ENCODE measurements at regions not wholly inside any gene's neighbourhood (a gene's known extent, or its start where the extent isn't known, plus 50 kb on each side); places are given as distances from the start of the nearest gene placed in this dataset.

DNA sequence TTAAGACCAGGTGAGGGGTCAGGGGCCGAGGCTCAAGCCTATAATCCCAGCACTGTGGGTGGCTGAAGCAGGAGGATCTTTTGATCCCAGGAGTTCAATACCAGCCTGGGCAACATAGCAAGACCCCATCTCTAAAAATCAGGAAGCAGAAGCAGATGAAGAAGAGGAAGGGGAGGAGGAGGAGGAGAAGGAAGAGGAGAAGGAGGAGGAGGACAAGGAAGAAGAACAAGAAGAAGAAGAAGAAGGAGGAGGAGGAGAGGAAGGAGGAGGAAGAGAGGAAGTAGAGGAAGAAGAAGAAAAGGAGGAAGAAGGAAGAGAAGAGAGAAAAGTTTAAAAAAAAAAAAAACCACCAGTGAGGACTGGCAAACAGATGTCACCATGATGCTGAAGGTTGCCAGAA, 92.0 kb upstream of the TMEM26 start:
- intact Hi-C loops (cut with micrococcal nuclease) (no loop called here), in situ Hi-C loops (cut with MboI) (no loop called here)
- Histone ChIP-seq H4K20me1 (replicated peaks; ENCODE audit: control insufficient read depth, insufficient read depth, low read length) (no peaks in the 10 kb centered on the region), H3K4me1 (replicated peaks in 1 of 2; ENCODE audit: control insufficient read depth in 2 of 2, insufficient read depth in 2 of 2, low read length in 2 of 2) (no peaks in the 10 kb centered on the region), H3K4me3 (no peak overlapping the region), H3K9me3 (replicated peaks; ENCODE audit: control insufficient read depth, insufficient read depth, low read depth, low read length) (no peaks in the 10 kb centered on the region), H3K27ac (ENCODE audit: extremely low read depth, low read depth, low read length) (no peak overlapping the region), H3K9me1 (ENCODE audit: control insufficient read depth, insufficient read depth, low read length) (no peaks in the 10 kb centered on the region), H3K9ac (ENCODE audit: insufficient read depth in 1 of 2, low read depth in 2 of 2, low read length in 2 of 2) (no peak overlapping the region), H3K79me2 (ENCODE audit: control insufficient read depth, insufficient read depth, low read length) (no peaks in the 10 kb centered on the region), H3K27me3 (ENCODE audit: control insufficient read depth in 2 of 2, insufficient read depth in 2 of 2, low read length in 2 of 2) (0 out of 5 replicates have a peak, but pooled peaks cover 0 to 3% of the 10 kb centered on the region in 2 experiments), H3K4me2 (ENCODE audit: insufficient read depth, low read length) (no peak overlapping the region), H3K36me3 (ENCODE audit: control insufficient read depth, insufficient read depth, low read length) (no peaks in the 10 kb centered on the region), H2AFZ (ENCODE audit: low read depth, low read length) (no peak overlapping the region)
- TF ChIP-seq, protein P1, sequence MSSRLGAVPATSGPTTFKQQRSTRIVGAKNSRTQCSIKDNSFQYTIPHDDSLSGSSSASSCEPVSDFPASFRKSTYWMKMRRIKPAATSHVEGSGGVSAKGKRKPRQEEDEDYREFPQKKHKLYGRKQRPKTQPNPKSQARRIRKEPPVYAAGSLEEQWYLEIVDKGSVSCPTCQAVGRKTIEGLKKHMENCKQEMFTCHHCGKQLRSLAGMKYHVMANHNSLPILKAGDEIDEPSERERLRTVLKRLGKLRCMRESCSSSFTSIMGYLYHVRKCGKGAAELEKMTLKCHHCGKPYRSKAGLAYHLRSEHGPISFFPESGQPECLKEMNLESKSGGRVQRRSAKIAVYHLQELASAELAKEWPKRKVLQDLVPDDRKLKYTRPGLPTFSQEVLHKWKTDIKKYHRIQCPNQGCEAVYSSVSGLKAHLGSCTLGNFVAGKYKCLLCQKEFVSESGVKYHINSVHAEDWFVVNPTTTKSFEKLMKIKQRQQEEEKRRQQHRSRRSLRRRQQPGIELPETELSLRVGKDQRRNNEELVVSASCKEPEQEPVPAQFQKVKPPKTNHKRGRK (tag; IDR thresholded peaks at IDR 0.05): peak; percentile 62; the same call in 1 of the 2 replicates
- TF ChIP-seq, protein P2, sequence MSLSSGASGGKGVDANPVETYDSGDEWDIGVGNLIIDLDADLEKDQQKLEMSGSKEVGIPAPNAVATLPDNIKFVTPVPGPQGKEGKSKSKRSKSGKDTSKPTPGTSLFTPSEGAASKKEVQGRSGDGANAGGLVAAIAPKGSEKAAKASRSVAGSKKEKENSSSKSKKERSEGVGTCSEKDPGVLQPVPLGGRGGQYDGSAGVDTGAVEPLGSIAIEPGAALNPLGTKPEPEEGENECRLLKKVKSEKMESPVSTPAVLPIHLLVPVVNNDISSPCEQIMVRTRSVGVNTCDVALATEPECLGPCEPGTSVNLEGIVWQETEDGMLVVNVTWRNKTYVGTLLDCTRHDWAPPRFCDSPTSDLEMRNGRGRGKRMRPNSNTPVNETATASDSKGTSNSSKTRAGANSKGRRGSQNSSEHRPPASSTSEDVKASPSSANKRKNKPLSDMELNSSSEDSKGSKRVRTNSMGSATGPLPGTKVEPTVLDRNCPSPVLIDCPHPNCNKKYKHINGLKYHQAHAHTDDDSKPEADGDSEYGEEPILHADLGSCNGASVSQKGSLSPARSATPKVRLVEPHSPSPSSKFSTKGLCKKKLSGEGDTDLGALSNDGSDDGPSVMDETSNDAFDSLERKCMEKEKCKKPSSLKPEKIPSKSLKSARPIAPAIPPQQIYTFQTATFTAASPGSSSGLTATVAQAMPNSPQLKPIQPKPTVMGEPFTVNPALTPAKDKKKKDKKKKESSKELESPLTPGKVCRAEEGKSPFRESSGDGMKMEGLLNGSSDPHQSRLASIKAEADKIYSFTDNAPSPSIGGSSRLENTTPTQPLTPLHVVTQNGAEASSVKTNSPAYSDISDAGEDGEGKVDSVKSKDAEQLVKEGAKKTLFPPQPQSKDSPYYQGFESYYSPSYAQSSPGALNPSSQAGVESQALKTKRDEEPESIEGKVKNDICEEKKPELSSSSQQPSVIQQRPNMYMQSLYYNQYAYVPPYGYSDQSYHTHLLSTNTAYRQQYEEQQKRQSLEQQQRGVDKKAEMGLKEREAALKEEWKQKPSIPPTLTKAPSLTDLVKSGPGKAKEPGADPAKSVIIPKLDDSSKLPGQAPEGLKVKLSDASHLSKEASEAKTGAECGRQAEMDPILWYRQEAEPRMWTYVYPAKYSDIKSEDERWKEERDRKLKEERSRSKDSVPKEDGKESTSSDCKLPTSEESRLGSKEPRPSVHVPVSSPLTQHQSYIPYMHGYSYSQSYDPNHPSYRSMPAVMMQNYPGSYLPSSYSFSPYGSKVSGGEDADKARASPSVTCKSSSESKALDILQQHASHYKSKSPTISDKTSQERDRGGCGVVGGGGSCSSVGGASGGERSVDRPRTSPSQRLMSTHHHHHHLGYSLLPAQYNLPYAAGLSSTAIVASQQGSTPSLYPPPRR (CRISPR knock-in tag; IDR thresholded peaks at IDR 0.05; ENCODE audit: borderline replicate concordance): no peak
- no peak for TF ChIP-seq CAMTA2 (CRISPR knock-in tag; conservative IDR thresholded peaks at IDR 0.05)
- ATAC-seq (no peak), DNase-seq (ENCODE audit: extremely low read depth in 1 of 4, low spot score in 3 of 4) (no peak), FAIRE-seq (no peak)
- 0% methylated on average over 1 of the region's 1 CpG for WGBS (ENCODE audit: insufficient coverage, low coverage, missing lambda C conversion rate)
- POLR2A ChIA-PET: interaction anchor here (1.4 kb wide), 1 partner anchor 14 kb away, joined by 3 read pairs; no protein-coding TSS in a partner anchor
- CTCF ChIA-PET (ENCODE audit: low intra/inter-chr PET ratio): no interaction called here
- no TSS peak for BruUV-seq (replicated peaks)

Measured in K562 (cell line).